ENCODE measurements at regions not wholly inside any gene's neighbourhood (a gene's known extent, or its start where the extent isn't known, plus 50 kb on each side); places are given as distances from the start of the nearest gene placed in this dataset.

- TF ChIP-seq POLR2A (IDR thresholded peaks at IDR 0.05; ENCODE audit: extremely low read depth, insufficient read length) (no peak), MYC (IDR thresholded peaks at IDR 0.05; ENCODE audit: low read depth, low read length) (no peak), CTCF (IDR thresholded peaks at IDR 0.05; ENCODE audit: low read depth, low read length) (no peak)
Observed at GRCh38 chr12:3405821-3406220, 85.2 kb upstream of the PRMT8 start.

Data from NB4 (cell line).